Spinal cord (tissue), 9 donors: ENCODE measurements at regions not wholly inside any gene's neighbourhood (a gene's known extent, or its start where the extent isn't known, plus 50 kb on each side); places are given as distances from the start of the nearest gene placed in this dataset.

Source experiments
- DNase-seq, 6 donors: peaks; one replicate each; pipeline versions ENCODE4 v3.0.0 to v3.0.0-alpha.2; 2013 to 2015; ENCODE audit warnings: low spot score in 6 of 6, low read depth in 4 of 6
- H3K27ac ChIP-seq: one replicate; pipeline ENCODE4 v1.5.1; 2013; ENCODE audit warnings: low read depth, low read length, control low read depth
- H3K27me3 ChIP-seq: one replicate; pipeline ENCODE4 v1.6.1; 2013; ENCODE audit warnings: low read length; ENCODE audit not compliant: control insufficient read depth, insufficient read depth
- H3K36me3 ChIP-seq: one replicate; pipeline ENCODE4 v1.6.1; 2013; ENCODE audit warnings: low read length; ENCODE audit not compliant: control insufficient read depth, insufficient read depth
- H3K4me1 ChIP-seq: one replicate; pipeline ENCODE4 v1.6.1; 2013; ENCODE audit warnings: low read length; ENCODE audit not compliant: control insufficient read depth, insufficient read depth
- H3K4me3 ChIP-seq: one replicate; pipeline ENCODE4 v1.5.1; 2013; ENCODE audit warnings: low read depth, low read length, control low read depth
- H3K9me3 ChIP-seq: one replicate; pipeline ENCODE4 v1.6.1; 2013; ENCODE audit warnings: low read length; ENCODE audit not compliant: control insufficient read depth, insufficient read depth
- WGBS: methylation state at CpG from one replicate; pipeline ENCODE4 v1.1.5; 2013; ENCODE audit warnings: missing lambda C conversion rate; ENCODE audit not compliant: insufficient coverage; 5-methylcytosine and 5-hydroxymethylcytosine counted together
- donor health status: healthy.

DNA sequence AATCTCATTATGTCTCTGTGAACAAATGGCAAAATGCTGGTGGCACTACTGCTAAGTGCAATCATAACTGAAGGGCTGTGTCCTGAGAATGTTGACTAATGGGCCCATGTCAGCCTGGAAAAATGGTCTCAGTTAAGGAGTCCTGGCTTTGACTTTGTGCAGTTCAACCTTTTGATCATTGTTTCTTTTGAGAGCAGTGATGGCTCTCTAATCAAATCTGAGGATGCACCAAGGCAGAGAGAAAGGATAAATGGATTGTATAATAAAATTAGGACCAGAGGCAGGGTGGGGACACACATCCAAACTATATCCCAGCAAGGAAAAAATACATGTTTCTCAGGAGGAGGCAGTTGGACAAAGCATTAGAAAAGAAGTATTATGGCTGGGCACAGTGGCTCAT lies 59.6 kb upstream of the SYN3 start:
- Histone ChIP-seq H3K9me3 (no peaks in the 10 kb centered on the region), H3K4me1 (no peaks in the 10 kb centered on the region), H3K27ac (no peak overlapping the region), H3K36me3 (no peaks in the 10 kb centered on the region), H3K27me3 (no peaks in the 10 kb centered on the region), H3K4me3 (no peak overlapping the region)
- DNase-seq: no peak

DNA sequence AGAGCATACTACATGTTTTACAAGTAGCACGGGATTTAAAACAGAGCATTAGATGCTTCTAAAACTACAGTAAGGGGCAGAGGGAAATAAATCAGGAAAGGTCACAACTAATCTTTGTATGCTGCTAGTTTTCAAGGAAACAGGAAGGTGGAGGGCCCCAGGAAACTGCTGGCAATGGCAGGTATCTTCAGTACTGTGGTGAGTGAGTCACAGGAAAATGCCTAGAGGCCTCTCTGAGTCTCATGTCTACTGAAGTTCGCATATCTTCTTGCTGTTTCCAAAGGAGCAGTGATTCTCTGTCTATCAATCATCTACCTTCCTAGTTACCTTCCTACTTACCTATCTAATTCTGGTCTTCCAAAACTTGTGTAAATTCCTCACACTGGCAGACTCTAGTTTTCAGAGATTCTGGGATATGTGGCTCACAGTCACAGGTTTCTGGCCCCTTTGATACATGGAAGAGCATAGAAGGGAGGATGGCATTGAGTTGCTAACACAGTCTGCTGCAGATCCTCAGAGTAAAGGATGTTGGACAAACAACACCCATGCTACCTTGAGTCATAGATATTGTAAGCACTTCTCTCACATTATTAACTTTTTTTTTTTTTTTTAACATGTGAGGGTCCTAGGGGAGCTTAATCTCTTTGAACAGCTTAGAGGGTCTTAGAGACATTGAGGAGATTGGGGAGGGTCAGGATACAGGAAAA lies 58.8 kb upstream of the SYN3 start:
- H3K27ac ChIP-seq: no peak overlapping the region
- no peaks in the 10 kb centered on the region for H3K4me1 ChIP-seq
- H3K4me3 ChIP-seq: no peak overlapping the region
- H3K36me3 ChIP-seq: no peaks in the 10 kb centered on the region
- WGBS: 100% methylated on average over 1 of the region's 2 CpGs
- DNase-seq: no peak
- no peaks in the 10 kb centered on the region for H3K9me3 ChIP-seq
- no peaks in the 10 kb centered on the region for H3K27me3 ChIP-seq

DNA sequence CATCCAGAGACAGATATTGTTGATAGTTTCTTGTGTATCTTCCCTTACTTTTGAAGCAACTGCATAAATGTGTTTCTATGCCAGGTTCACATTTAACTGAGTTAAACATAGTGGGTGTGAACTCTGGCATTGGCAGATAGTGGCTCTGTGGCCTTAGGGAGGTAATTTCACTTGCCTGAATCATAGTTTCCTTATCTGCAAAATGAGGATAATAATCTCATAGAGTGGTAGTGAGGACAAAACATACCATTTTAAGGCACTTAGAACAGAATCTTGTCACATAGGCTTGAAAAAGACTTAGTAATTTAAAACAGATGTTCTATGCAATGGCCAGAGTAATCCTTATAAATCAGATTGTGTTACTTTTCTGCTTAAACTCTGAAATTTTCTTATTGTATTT lies 56.4 kb upstream of the SYN3 start:
- no peak overlapping the region for H3K4me3 ChIP-seq
- H3K27ac ChIP-seq: no peak overlapping the region
- no peaks in the 10 kb centered on the region for H3K4me1 ChIP-seq
- no peaks in the 10 kb centered on the region for H3K27me3 ChIP-seq
- H3K9me3 ChIP-seq: no peaks in the 10 kb centered on the region
- H3K36me3 ChIP-seq: no peaks in the 10 kb centered on the region
- DNase-seq: no peak

DNA sequence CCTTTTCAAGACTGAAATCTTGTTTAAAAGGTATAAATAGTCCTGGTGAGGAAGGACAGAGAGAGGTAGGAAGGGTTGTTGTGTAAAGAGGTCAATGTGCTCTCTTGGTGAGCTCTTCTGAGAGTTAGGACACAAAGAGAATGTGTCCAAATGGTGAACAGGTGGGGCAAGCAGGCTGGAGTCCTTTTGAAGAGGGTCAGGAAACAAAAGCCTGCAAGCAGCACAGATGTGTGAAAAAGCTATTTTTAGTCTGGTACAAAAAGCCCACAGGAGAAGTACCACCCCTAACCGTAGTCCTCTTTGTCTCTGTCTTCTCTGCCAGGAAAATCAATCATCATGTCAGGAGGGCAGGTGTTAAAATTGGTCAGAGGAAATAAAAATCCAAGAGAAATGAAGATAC lies 54.4 kb upstream of the SYN3 start:
- Histone ChIP-seq H3K9me3 (no peaks in the 10 kb centered on the region), H3K27me3 (no peaks in the 10 kb centered on the region), H3K27ac (no peak overlapping the region), H3K36me3 (no peaks in the 10 kb centered on the region), H3K4me1 (no peaks in the 10 kb centered on the region), H3K4me3 (no peak overlapping the region)
- WGBS: no CpG with 5 or more reads among the region's 1 CpG
- DNase-seq: peak in 1 of 6 donors; percentile 46

DNA sequence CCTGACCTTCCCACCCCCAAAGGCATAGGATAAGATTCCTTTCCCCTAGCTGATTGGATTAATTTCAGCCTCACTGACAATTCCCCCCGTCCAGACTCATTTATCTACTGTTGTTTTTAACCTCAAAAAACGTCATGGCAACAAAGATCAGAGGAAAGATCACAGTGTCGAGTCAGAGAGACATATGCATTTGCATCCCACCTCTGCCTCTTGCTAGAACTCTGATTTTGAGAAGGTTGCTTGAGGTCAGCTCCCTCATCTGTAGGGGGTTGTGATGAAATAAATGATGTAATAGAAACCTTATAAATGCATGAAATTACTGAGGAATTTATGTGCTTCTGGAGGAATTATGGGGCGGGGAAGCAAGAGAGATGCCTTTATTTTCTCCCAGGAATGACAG lies 53.3 kb upstream of the SYN3 start:
- H3K36me3 ChIP-seq: no peaks in the 10 kb centered on the region
- no peaks in the 10 kb centered on the region for H3K27me3 ChIP-seq
- no peaks in the 10 kb centered on the region for H3K9me3 ChIP-seq
- no peak overlapping the region for H3K27ac ChIP-seq
- WGBS: 0% methylated on average over 2 of the region's 4 CpGs
- no peak overlapping the region for H3K4me3 ChIP-seq
- no peak for DNase-seq
- no peaks in the 10 kb centered on the region for H3K4me1 ChIP-seq

DNA sequence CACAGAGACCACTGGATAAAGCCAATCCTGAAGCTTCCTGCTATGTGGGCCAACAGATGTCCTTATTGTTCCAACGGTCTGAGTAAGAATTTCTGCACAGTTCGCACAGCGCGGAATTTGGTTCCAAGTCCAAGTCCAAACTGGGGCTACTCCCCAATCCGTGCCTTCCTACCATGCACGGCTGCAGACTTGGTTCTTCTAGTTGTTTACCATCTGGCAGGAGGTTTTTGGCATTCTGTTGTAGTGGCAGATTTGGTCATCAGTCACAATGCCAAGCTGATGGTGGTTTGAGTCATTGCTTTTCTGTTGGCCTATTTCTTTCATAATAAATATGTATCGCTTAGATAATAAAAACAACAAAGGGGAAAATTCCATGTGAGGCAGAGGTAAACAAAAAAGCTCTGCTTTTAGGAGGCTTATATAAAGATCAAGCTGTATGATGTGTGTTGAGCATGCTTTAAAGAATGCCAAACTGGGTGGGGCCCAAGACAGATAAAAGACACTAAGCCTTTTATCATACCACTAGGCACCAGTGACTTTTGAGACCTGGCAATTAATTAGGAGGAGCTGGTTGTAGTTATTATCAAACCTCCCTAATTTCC lies 52.5 kb upstream of the SYN3 start:
- H3K4me1 ChIP-seq: peaks cover 4% of the 10 kb centered on the region
- H3K27me3 ChIP-seq: no peaks in the 10 kb centered on the region
- H3K27ac ChIP-seq: no peak overlapping the region
- 85% methylated on average over 4 of the region's 7 CpGs for WGBS
- no peak overlapping the region for H3K4me3 ChIP-seq
- DNase-seq: peak in 2 of 6 donors; percentile 29 to 37
- H3K9me3 ChIP-seq: no peaks in the 10 kb centered on the region
- no peaks in the 10 kb centered on the region for H3K36me3 ChIP-seq

DNA sequence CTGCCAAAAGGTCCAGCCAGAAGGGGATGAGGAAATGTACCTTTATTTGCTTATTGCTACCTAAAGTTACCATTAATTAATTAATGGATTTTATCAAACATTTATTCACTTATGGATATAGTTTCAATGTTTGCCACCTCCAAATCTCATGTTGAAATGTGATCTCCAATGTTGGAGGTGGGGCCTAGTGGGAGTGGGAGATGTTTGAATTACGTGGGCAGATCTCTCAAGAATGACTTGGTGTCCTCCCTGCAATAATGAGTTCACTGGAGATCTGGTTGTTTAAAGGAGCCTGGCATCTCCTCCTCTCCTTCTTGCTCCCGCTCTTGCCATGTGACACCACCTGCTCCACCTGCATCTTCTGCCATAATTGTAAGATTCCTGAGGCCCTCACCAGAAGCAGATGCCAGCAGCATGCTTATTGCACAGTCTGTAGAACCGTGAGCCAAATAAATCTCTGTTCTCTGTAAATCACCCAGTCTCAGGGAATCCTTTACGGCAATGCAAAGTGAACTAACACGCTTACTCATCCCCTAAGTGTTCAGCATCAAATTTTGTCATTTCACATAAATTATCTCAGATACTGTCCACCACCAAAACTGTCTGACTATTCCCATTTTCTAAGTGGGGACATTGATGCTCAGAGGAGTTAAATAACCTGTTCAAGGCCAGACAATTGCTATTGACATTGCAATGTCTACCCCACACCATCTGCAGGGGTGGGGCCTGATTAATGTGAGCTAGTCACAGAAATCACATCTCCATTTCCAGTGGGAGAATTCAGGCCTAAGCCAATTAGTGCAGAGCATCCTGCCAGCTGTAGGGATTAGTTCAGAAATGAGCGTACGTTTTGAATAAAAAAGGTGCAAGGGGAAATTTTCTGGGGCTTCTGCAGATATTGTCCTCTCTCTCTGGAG lies 51.6 kb upstream of the SYN3 start:
- 76% methylated on average over 6 of the region's 7 CpGs for WGBS
- H3K27ac ChIP-seq: no peak overlapping the region
- DNase-seq: peak in 2 of 6 donors; percentile 19 to 56
- H3K4me1 ChIP-seq: peaks cover 11% of the 10 kb centered on the region
- no peaks in the 10 kb centered on the region for H3K36me3 ChIP-seq
- H3K27me3 ChIP-seq: no peaks in the 10 kb centered on the region
- no peak overlapping the region for H3K4me3 ChIP-seq
- H3K9me3 ChIP-seq: no peaks in the 10 kb centered on the region

DNA sequence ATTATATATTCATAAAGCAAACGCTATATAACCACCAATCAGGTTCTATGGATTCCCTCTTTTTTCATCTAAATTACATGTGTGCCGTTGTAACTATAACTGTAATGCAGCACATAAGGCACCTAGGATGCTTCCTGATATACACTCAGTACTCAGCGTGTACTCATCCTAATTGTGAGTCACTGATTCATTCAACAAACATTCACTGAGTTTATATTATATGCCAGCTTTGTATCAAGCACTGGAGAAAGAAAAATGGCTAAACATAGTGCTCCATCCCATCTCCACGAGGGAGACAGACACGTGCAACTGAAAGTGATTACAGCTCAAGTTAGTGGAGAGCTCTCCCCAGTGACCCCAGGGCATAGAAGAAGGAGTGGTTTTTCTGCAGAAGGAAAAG lies 49.9 kb upstream of the SYN3 start:
- WGBS: 60% methylated on average over 1 of the region's 5 CpGs
- no peak overlapping the region for H3K4me3 ChIP-seq

More for the DNA sequence above, 49.9 kb upstream of the SYN3 start:
- no peaks in the 10 kb centered on the region for H3K36me3 ChIP-seq
- no peak overlapping the region for H3K27ac ChIP-seq
- DNase-seq: no peak
- no peaks in the 10 kb centered on the region for H3K27me3 ChIP-seq
- peaks cover 11% of the 10 kb centered on the region for H3K4me1 ChIP-seq
- H3K9me3 ChIP-seq: no peaks in the 10 kb centered on the region
